HUES64 (cell line): ENCODE measurements at regions not wholly inside any gene's neighbourhood (a gene's known extent, or its start where the extent isn't known, plus 50 kb on each side); places are given as distances from the start of the nearest gene placed in this dataset.
"Not testable (repeated sequence)": the region's sequence is repeated elsewhere in the genome, so short reads cannot be mapped to it uniquely, and the experiment has no call there.

Experiments used
- H3K27ac ChIP-seq: 2 replicates; pipeline ENCODE4 v1.7.0; 2013; ENCODE audit warnings: low read depth, low read length, inconsistent platforms
- H3K27me3 ChIP-seq: 2 replicates; pipeline ENCODE4 v1.6.1; 2013; ENCODE audit warnings: mild to moderate bottlenecking, low read length; ENCODE audit not compliant: insufficient read depth
- H3K36me3 ChIP-seq: 2 replicates; pipeline ENCODE4 v1.6.1; 2013; ENCODE audit warnings: mild to moderate bottlenecking, low read length; ENCODE audit not compliant: insufficient read depth
- H3K4me1 ChIP-seq: 2 replicates; pipeline ENCODE4 v1.6.1; 2013; ENCODE audit warnings: mild to moderate bottlenecking, low read length, moderate library complexity; ENCODE audit not compliant: insufficient read depth
- H3K4me3 ChIP-seq: 2 replicates; pipeline ENCODE4 v1.5.1; 2013; ENCODE audit warnings: mild to moderate bottlenecking, low read length, moderate library complexity
- H3K9ac ChIP-seq: 2 replicates; pipeline ENCODE4 v1.6.1; 2013; ENCODE audit warnings: mild to moderate bottlenecking, low read depth, low read length
- H3K9me3 ChIP-seq: 2 replicates; pipeline ENCODE4 v1.6.1; 2013; ENCODE audit warnings: low read depth, low read length; ENCODE audit not compliant: insufficient read depth
- WGBS: fragments of 150-250, 120-280 bp; methylation state at CpG from one replicate; pipeline ENCODE4 v1.1.7; 2013; ENCODE audit warnings: missing lambda C conversion rate; 5-methylcytosine and 5-hydroxymethylcytosine counted together

- 96% methylated on average over 6 of the region's 6 CpGs for WGBS
- Histone ChIP-seq H3K27me3 (no peaks in the 10 kb centered on the region), H3K27ac (no peak overlapping the region), H3K36me3 (no peaks in the 10 kb centered on the region), H3K4me3 (no peak overlapping the region), H3K4me1 (no peaks in the 10 kb centered on the region), H3K9ac (no peak overlapping the region), H3K9me3 (no peaks in the 10 kb centered on the region)
Measured at GRCh38 chr4:27692868-27693634, 832.4 kb downstream of the STIM2 start.

- H3K9ac ChIP-seq, H3K9me3 ChIP-seq, H3K4me3 ChIP-seq, H3K4me1 ChIP-seq, H3K36me3 ChIP-seq, H3K27me3 ChIP-seq, H3K27ac ChIP-seq: not testable (repeated sequence)
- WGBS: 98% methylated on average over 8 of the region's 8 CpGs
Measured at GRCh38 chr4:27696257-27696656, 835.6 kb downstream of the STIM2 start.

DNA sequence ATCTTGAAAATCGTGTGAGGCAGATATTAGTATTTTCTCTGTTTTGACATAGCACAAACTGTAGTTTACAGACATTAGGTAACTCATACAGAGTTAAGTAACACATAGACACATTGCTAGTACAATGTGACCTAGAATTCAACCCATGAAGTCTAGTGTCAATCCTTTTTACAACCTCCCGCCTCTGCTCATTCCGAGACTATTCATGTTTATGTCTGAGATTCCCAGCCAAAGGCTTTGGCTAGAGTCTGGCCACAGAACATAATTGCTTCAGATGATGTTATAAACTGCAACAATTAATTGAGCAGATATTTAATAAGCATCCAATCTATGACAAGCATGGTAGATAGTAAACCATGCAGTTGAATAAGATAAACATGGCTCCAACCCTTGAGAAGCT is 841.0 kb downstream of the STIM2 start:
- H3K27ac ChIP-seq: no peak overlapping the region
- no peaks in the 10 kb centered on the region for H3K9me3 ChIP-seq
- 96% methylated on average over 3 of the region's 3 CpGs for WGBS
- no peak overlapping the region for H3K9ac ChIP-seq
- no peak overlapping the region for H3K4me3 ChIP-seq
- H3K36me3 ChIP-seq: no peaks in the 10 kb centered on the region
- peaks cover 17% of the 10 kb centered on the region for H3K4me1 ChIP-seq
- no peaks in the 10 kb centered on the region for H3K27me3 ChIP-seq

DNA sequence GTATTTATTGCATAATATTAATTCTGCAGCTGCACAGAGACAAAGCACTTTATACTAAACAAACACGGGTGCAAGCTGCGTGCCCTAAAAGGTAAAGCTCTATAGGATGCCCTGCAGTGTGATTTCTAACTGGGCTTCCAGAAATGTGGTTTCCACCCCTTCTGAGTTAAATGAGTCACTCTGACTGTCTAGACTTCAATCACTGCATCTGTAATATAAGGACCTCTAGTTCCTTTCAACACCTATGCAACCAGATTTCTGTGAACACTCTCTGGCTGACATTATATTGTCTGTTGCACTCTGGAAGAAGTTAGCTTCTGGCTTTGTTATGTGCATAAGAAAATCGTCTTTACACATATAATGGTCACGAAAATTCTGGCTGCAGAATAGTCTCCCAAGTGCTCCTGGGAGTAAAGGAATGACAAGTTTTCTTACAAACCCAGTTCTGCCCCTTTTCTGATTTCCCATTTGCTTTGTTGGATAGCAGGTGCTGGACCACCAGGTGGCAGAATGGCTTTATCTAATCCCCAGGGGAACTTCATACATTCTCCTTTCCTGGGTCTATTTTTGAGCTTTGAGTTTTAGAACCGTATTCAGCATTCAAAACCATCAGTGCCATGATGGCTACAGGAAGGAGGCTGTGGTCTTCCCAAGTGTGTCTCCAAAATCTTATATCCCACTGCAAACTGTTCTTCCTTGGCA is 842.2 kb downstream of the STIM2 start:
- Histone ChIP-seq H3K4me3 (no peak overlapping the region), H3K36me3 (no peaks in the 10 kb centered on the region), H3K27me3 (no peaks in the 10 kb centered on the region)

DNA sequence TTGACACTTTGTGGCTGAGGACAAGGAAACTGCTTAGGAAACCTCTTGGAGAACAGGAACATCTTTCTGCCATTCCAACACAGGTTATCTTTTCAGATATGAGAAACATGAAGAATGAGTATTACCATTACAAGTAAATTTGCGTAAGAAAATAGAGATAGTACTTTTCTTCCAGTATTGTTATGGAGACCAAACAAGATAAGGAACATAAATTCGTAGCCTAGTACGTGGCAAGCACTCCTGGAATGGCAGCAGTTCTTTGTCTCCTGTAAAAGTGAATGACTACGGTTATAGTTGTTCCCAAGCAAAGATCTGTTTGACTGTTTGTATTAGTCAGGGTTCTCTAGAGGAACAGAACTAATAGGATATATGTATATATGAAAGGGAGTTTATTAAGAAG is 843.1 kb downstream of the STIM2 start:
- H3K27me3 ChIP-seq: no peaks in the 10 kb centered on the region
- H3K9me3 ChIP-seq: no peaks in the 10 kb centered on the region
- 93% methylated on average over 3 of the region's 4 CpGs for WGBS
- no peak overlapping the region for H3K9ac ChIP-seq
- H3K27ac ChIP-seq: no peak overlapping the region
- no peak overlapping the region for H3K4me3 ChIP-seq
- peaks cover 17% of the 10 kb centered on the region for H3K4me1 ChIP-seq
- no peaks in the 10 kb centered on the region for H3K36me3 ChIP-seq

More for the DNA sequence above, 842.2 kb downstream of the STIM2 start:
- H3K9ac ChIP-seq: no peak overlapping the region
- no peak overlapping the region for H3K27ac ChIP-seq
- 86% methylated on average over 5 of the region's 5 CpGs for WGBS
- no peaks in the 10 kb centered on the region for H3K9me3 ChIP-seq
- H3K4me1 ChIP-seq: peaks cover 17% of the 10 kb centered on the region

GRCh38 chr4:27711041-27711440 is 850.4 kb downstream of the STIM2 start:
- H3K27ac ChIP-seq: no peak overlapping the region
- H3K4me3 ChIP-seq: no peak overlapping the region
- H3K9ac ChIP-seq: no peak overlapping the region
- H3K9me3 ChIP-seq: no peaks in the 10 kb centered on the region
- no peaks in the 10 kb centered on the region for H3K4me1 ChIP-seq
- no peaks in the 10 kb centered on the region for H3K27me3 ChIP-seq
- no peaks in the 10 kb centered on the region for H3K36me3 ChIP-seq
- WGBS: 90% methylated on average over 3 of the region's 3 CpGs

DNA sequence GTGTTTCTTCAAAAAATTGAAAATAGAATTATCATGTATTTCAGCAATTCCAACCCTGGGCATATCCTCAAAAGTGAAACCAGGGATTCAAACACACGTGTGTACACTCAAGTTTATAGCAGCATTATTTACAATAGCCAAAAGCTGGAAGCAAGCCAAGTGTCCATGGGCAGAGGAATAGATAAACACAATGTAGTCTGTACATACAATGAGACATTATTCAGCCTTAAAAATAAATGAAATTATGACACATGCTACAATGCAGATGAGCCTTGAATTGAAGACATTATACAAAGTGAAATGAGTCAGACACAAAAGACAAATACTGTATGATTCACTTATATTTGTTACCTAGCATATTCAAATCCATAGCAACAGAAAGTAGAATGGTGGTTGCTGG is 853.4 kb downstream of the STIM2 start:
- WGBS: 95% methylated on average over 1 of the region's 1 CpG
- H3K4me1 ChIP-seq: no peaks in the 10 kb centered on the region
- H3K9me3 ChIP-seq: no peaks in the 10 kb centered on the region
- no peak overlapping the region for H3K27ac ChIP-seq
- no peaks in the 10 kb centered on the region for H3K36me3 ChIP-seq
- no peak overlapping the region for H3K4me3 ChIP-seq
- no peaks in the 10 kb centered on the region for H3K27me3 ChIP-seq
- H3K9ac ChIP-seq: no peak overlapping the region

- Histone ChIP-seq H3K27ac (no peak overlapping the region), H3K4me1 (no peaks in the 10 kb centered on the region), H3K4me3 (no peak overlapping the region), H3K9ac (no peak overlapping the region), H3K27me3 (no peaks in the 10 kb centered on the region), H3K36me3 (no peaks in the 10 kb centered on the region), H3K9me3 (no peaks in the 10 kb centered on the region)
- WGBS: 99% methylated on average over 2 of the region's 3 CpGs
Measured at GRCh38 chr4:27716693-27717430, 856.2 kb downstream of the STIM2 start.

- Histone ChIP-seq H3K36me3 (no peaks in the 10 kb centered on the region), H3K27me3 (no peaks in the 10 kb centered on the region), H3K4me3 (no peak overlapping the region), H3K4me1 (no peaks in the 10 kb centered on the region), H3K27ac (no peak overlapping the region), H3K9ac (no peak overlapping the region), H3K9me3 (no peaks in the 10 kb centered on the region)
- 92% methylated on average over 4 of the region's 4 CpGs for WGBS
Measured at GRCh38 chr4:27717431-27717755, 856.8 kb downstream of the STIM2 start.

- no peak overlapping the region for H3K27ac ChIP-seq
- H3K4me3 ChIP-seq: no peak overlapping the region
- no peaks in the 10 kb centered on the region for H3K4me1 ChIP-seq
- no peak overlapping the region for H3K9ac ChIP-seq
- no peaks in the 10 kb centered on the region for H3K9me3 ChIP-seq
- WGBS: 98% methylated on average over 3 of the region's 4 CpGs
- H3K36me3 ChIP-seq: no peaks in the 10 kb centered on the region
- no peaks in the 10 kb centered on the region for H3K27me3 ChIP-seq
Measured at GRCh38 chr4:27720010-27720766, 859.5 kb downstream of the STIM2 start.

DNA sequence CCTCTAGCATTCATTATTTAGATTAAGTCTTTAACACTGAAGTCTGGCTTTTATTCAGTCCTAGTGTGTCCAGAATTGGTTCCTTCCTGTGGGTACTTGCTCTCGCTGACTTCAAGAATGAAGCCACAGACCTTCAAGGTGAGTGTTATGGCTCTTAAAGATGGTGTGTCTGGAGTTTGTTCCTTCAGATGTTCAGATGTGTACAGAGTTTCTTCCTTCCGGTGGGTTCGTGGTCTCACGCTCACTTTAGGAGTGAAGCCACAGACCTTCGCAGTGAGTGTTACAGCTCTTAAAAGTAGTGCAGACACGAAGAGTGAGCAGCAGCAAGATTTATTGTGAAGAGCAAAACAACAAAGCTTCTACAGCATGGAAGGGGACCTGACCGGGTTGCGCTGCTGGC is 860.6 kb downstream of the STIM2 start:
- Histone ChIP-seq H3K27me3 (no peaks in the 10 kb centered on the region), H3K27ac (no peak overlapping the region), H3K4me3 (no peak overlapping the region), H3K36me3 (no peaks in the 10 kb centered on the region), H3K9me3 (no peaks in the 10 kb centered on the region), H3K9ac (no peak overlapping the region), H3K4me1 (no peaks in the 10 kb centered on the region)
- 95% methylated on average over 8 of the region's 8 CpGs for WGBS
